Astrocyte (in vitro differentiated cells and primary cell): ENCODE measurements at regions not wholly inside any gene's neighbourhood (a gene's known extent, or its start where the extent isn't known, plus 50 kb on each side); places are given as distances from the start of the nearest gene placed in this dataset.

Source experiments
- CTCF ChIP-seq: IDR thresholded peaks from 2 replicates; pipeline ENCODE4 v1.5.1; 2011; ENCODE audit warnings: low read depth, mild to moderate bottlenecking, inconsistent platforms, low read length, moderate library complexity; ENCODE audit not compliant: insufficient read depth
- EZH2 ChIP-seq: IDR thresholded peaks from 2 replicates; pipeline ENCODE4 v1.6.1; 2012; ENCODE audit warnings: mild to moderate bottlenecking, low read length, inconsistent platforms; ENCODE audit not compliant: insufficient read depth

DNA sequence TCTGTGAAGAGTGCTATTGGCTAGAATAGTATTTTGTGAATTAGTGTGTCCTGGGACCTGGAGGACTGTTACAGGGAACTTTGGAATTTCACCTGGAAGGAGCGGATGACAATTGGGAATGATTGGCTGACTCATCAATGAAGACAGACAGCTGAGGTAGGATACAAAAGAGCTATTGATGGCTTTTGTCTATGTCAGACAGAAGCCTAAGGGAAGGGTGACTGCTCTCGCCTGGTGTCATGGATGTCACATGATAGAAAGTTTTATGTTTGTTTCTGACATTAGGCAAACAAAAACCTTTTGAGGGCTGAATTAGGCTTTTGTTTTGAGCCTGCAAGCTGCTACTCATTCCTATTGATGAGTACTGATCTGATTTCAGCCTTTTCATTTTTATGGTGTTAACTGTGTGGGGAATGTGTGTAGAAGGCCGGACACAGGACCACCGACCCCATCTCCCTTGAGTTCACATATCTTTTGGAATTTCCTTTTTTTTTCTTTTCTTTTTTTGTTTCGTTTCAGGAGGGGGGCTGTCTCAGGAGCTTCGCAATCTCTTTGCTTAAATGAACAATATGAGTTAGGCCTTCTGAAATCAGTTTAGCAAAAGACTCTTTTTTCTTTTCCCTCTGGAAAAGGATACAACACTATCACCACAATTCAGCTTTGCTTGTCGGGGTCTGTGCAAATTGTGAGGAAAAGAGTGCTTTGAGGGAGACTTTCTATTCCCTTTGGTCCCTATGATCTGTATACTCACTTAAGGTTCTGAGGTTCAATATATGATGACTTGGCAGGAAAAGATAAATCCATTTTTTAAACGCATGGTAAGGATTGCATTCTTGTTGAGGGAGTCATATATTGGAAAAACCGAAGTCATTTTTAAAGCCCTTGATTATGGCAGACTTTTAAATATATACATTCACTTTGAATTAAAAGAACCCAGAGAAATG, 207.9 kb upstream of the FIGN start:
- TF ChIP-seq CTCF (no peak), EZH2 (no peak)
